ENCODE measurements at regions not wholly inside any gene's neighbourhood (a gene's known extent, or its start where the extent isn't known, plus 50 kb on each side); places are given as distances from the start of the nearest gene placed in this dataset.

DNA sequence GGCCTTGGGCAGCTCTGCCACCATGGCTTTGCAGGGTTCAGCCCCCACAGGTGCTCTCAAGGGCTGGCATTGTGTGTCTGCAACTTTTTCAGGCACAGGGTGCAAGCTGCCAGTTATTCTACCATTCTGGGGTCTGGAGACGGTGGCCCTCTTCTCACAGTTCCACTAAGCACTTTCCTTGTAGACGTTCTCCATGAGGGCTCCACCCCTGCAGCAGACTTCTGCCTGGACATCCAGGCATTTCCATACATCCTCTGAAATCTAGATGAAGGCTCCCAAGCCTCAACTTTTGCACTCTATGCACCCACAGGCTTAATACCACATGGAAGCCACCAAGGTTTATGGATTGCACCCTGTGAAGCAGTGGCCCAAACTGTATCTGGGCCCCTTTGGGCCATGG, 91.0 kb upstream of the RND3 start:
- H3K4me3 Mint-ChIP-seq = no peak overlapping the region

DNA sequence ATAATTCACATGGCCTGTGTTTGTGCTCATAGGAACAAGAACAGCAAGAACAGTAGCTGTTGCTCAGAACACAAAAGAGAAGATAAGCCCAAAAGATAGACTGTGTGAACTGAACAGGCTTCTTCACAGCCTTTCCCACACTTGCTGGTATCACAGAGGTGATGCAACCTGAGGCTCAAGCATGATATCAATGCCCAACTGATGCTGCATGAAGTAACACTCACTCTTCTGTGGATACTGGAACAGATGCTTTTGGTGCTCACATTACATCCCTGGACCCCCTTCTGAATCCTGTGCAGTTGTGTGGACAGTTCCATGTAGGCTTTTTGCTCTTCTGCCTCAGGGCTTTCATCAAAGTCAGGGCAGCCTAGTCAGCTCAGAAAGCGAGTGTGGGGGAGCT, 88.4 kb upstream of the RND3 start:
- TF ChIP-seq, protein P1, sequence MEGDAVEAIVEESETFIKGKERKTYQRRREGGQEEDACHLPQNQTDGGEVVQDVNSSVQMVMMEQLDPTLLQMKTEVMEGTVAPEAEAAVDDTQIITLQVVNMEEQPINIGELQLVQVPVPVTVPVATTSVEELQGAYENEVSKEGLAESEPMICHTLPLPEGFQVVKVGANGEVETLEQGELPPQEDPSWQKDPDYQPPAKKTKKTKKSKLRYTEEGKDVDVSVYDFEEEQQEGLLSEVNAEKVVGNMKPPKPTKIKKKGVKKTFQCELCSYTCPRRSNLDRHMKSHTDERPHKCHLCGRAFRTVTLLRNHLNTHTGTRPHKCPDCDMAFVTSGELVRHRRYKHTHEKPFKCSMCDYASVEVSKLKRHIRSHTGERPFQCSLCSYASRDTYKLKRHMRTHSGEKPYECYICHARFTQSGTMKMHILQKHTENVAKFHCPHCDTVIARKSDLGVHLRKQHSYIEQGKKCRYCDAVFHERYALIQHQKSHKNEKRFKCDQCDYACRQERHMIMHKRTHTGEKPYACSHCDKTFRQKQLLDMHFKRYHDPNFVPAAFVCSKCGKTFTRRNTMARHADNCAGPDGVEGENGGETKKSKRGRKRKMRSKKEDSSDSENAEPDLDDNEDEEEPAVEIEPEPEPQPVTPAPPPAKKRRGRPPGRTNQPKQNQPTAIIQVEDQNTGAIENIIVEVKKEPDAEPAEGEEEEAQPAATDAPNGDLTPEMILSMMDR (IDR thresholded peaks at IDR 0.05; ENCODE audit: unreplicated experiment) = no peak
- H3K36me3 Mint-ChIP-seq = peaks cover 16% of the 10 kb centered on the region

More for the DNA sequence above, 91.0 kb upstream of the RND3 start:
- Mint-ChIP-seq H3K4me1 (peaks cover 5% of the 10 kb centered on the region), H3K27ac (no peak overlapping the region), H3K36me3 (peaks cover 16% of the 10 kb centered on the region), H3K9me3 (peaks cover 31% of the 10 kb centered on the region), H3K27me3 (ENCODE audit: low read depth) (no peaks in the 10 kb centered on the region)
- DNase-seq (ENCODE audit: low spot score in 2 of 2, unreplicated experiment in 2 of 2) = no peak
- TF ChIP-seq, protein P1 (IDR thresholded peaks at IDR 0.05; ENCODE audit: unreplicated experiment) = no peak

DNA sequence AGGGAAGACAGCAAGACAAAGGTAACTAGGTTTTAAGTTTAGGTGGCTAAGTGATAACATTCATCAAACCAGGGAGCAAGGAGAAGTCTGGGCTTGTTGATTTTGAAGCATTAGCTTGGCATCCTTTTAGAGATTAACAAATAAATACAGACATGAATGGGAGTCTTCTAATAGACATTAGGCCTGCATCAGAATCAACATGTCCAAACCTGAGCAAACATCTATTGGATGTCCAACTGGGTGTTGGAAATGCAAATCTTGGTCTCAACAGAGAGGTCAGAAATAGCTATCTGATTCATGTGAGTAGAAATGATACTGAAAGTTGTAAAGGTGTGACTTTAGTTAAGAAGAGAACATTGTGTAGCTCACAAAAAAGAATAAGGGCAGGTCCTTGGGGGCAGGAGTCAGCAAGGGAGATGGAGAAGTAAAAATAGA, 85.5 kb upstream of the RND3 start:
- Mint-ChIP-seq H3K9me3 (peaks cover 7% of the 10 kb centered on the region), H3K4me1 (peaks cover 32% of the 10 kb centered on the region), H3K27ac (no peak overlapping the region), H3K27me3 (ENCODE audit: low read depth) (no peaks in the 10 kb centered on the region), H3K4me3 (no peak overlapping the region), H3K36me3 (peaks cover 6% of the 10 kb centered on the region)
- TF ChIP-seq, protein P1 (IDR thresholded peaks at IDR 0.05; ENCODE audit: unreplicated experiment) = no peak
- no peak for DNase-seq (ENCODE audit: low spot score in 2 of 2, unreplicated experiment in 2 of 2)

More for the DNA sequence above, 88.4 kb upstream of the RND3 start:
- DNase-seq (ENCODE audit: low spot score in 2 of 2, unreplicated experiment in 2 of 2) = no peak
- H3K4me1 Mint-ChIP-seq = peaks cover 11% of the 10 kb centered on the region
- no peak overlapping the region for H3K27ac Mint-ChIP-seq
- H3K27me3 Mint-ChIP-seq (ENCODE audit: low read depth) = no peaks in the 10 kb centered on the region
- peaks cover 19% of the 10 kb centered on the region for H3K9me3 Mint-ChIP-seq
- H3K4me3 Mint-ChIP-seq = no peak overlapping the region

DNA sequence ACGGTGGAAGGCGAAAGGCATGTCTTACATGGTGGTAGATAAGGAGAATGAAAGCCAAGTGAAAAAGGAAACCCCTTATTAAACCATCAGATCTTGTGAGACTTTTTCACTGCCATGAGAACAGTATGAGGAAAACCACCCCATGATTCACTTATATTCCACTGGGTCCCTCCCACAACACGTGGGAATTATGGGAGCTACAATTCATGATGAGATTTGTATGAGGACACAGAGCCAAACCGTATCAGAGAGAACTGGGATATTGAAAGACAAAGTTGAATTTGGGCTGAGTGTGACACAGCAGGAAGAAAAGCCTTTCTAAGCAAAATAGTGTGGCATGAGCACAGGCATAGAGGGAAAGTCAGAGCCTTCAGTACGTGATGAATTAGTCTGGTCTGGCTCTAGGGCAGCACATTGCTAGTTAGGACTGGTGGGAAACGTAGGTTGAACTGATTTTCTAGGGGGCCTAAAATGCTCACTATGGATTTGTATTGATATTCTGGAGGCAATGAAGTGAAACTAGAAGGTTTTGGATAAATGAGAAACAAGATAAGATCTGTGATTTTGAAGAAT, 84.8 kb upstream of the RND3 start:
- Mint-ChIP-seq H3K4me3 (no peak overlapping the region), H3K36me3 (no peaks in the 10 kb centered on the region), H3K27me3 (ENCODE audit: low read depth) (no peaks in the 10 kb centered on the region), H3K4me1 (peaks cover 37% of the 10 kb centered on the region), H3K27ac (no peak overlapping the region), H3K9me3 (no peaks in the 10 kb centered on the region)
- no peak for DNase-seq (ENCODE audit: low spot score in 2 of 2, unreplicated experiment in 2 of 2)
- TF ChIP-seq, protein P1 (IDR thresholded peaks at IDR 0.05; ENCODE audit: unreplicated experiment) = no peak

DNA sequence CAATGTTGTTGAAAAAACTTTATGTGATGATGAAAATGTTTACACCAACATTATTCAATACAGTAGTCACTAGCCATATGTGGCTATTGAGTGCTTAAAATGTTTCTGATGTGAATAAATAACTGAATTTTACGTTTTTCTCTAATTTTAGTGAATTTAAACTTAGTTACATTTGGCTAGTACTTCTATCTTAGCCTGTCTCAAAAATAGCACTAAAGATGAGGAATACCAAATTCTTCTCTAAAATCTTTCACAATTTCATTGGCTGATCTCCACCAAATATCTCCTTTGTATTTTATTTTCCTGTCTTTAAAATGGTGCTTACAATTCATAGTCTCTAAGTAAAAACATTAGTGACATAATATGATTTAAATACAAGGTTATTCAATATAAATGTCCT, 83.7 kb upstream of the RND3 start:
- H3K4me3 Mint-ChIP-seq = no peak overlapping the region
- H3K27me3 Mint-ChIP-seq (ENCODE audit: low read depth) = no peaks in the 10 kb centered on the region
- TF ChIP-seq, protein P1 (IDR thresholded peaks at IDR 0.05; ENCODE audit: unreplicated experiment) = no peak
- no peaks in the 10 kb centered on the region for H3K9me3 Mint-ChIP-seq
- H3K36me3 Mint-ChIP-seq = no peaks in the 10 kb centered on the region
- H3K4me1 Mint-ChIP-seq = peaks cover 40% of the 10 kb centered on the region
- no peak overlapping the region for H3K27ac Mint-ChIP-seq
- DNase-seq (ENCODE audit: low spot score in 2 of 2, unreplicated experiment in 2 of 2) = no peak

DNA sequence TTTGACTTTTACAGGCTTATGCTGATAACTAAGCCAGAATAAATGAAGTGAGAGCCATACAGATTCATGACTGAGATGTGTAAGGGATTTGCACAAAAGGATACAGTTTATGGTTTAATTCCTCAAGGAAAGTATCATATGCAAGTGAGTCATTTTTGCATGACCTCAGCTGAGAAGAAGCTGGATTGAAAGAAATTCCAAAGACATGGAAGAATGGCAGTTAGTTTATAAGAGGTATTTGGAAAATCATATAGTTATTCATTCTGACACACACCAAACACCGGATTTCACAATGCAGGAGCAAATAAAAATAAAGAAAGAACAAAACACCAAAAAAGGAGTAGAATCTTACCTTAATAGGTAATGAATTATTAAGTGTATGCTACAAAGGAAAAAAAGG, 83.2 kb upstream of the RND3 start:
- TF ChIP-seq, protein P1 (IDR thresholded peaks at IDR 0.05; ENCODE audit: unreplicated experiment) = no peak
- Mint-ChIP-seq H3K27me3 (ENCODE audit: low read depth) (no peaks in the 10 kb centered on the region), H3K4me1 (peaks cover 40% of the 10 kb centered on the region), H3K27ac (peak overlapping the region; percentile 70), H3K36me3 (no peaks in the 10 kb centered on the region), H3K9me3 (no peaks in the 10 kb centered on the region), H3K4me3 (no peak overlapping the region)
- no peak for DNase-seq (ENCODE audit: low spot score in 2 of 2, unreplicated experiment in 2 of 2)

Measured in mesothelial cell of epicardium (in vitro differentiated cells).